ENCODE measurements at regions not wholly inside any gene's neighbourhood (a gene's known extent, or its start where the extent isn't known, plus 50 kb on each side); places are given as distances from the start of the nearest gene placed in this dataset.

DNA sequence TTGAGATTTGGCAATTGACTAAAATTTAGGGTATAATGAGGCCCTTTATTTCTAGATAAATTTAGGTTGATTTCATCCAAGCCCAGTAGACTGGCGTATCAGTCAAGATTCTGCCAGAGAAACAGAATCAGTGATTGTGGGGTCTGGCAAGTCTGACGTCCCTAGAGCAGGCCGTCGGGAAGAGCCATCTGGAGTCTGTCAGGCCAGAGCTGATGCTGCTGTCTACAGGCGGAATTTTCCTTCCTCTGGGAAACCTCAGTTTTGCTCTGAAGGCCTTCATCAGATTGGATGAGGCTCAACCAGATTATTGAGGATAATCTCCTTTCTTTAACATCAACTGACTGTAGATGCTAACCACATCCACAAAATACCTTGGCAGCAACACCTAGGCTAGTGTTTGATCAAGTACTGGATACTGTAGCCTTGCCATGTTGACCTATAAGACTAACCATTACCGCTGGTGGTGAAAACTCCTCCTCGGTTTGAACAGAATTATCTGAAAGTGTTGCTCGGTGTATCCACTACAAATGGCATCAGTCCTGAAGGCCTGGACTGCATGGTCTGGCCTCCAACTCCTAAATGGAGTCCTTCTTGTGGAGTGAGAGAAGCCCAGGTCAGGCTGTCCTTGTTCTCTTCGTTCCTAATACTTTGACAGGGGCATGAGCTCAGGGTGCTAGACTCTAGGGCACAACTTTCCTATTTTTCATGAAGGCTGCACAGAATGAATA lies 83.2 kb upstream of the ANKH start:
- ChIA-PET POLR2A (no interaction called here), CTCF (interaction anchor here (2.0 kb wide), 1 partner anchor 49 kb away, joined by 9 read pairs; no protein-coding TSS in a partner anchor)
- Histone ChIP-seq H3K27ac (ENCODE audit: insufficient read depth, low read depth, low read length) (no peak overlapping the region), H3K27me3 (ENCODE audit: control insufficient read depth in 2 of 2, insufficient read depth in 2 of 2, low read length in 2 of 2) (peaks cover 0 to 5% of the 10 kb centered on the region in 2 experiments), H3K9me1 (replicated peaks; ENCODE audit: control insufficient read depth, extremely low read depth, insufficient read depth, low read length) (no peaks in the 10 kb centered on the region), H3K9me3 (replicated peaks; ENCODE audit: control insufficient read depth, insufficient read depth, low read length) (no peaks in the 10 kb centered on the region), H3K4me1 (ENCODE audit: control insufficient read depth, extremely low read depth, insufficient read depth, low read length) (no peaks in the 10 kb centered on the region), H3K4me3 (replicated peaks in 1 of 3; ENCODE audit: insufficient read depth in 1 of 3, low read depth in 1 of 3, low read length in 3 of 3) (no peak overlapping the region), H2AFZ (ENCODE audit: low read depth, low read length) (no peak overlapping the region), H3K79me2 (ENCODE audit: control insufficient read depth, insufficient read depth, low read length) (no peaks in the 10 kb centered on the region), H3K36me3 (ENCODE audit: control insufficient read depth in 2 of 2, extremely low read depth in 1 of 2, insufficient read depth in 2 of 2, low read length in 2 of 2) (no peaks in the 10 kb centered on the region), H3K9ac (replicated peaks; ENCODE audit: extremely low read depth, insufficient read depth, low read length) (no peak overlapping the region), H4K20me1 (replicated peaks; ENCODE audit: control insufficient read depth, extremely low read depth, insufficient read depth, low read length) (no peaks in the 10 kb centered on the region), H3K4me2 (ENCODE audit: insufficient read depth, low read length) (no peak overlapping the region)
- DNase-seq (ENCODE audit: low read depth, low spot score) (no peak), FAIRE-seq (no peak)
- BruUV-seq (replicated peaks), result no TSS peak
- dilution Hi-C loops (cut with MboI; ENCODE audit: extremely low pct_ligation_motif_present, low sequenced_read_pairs), result no loop called here
- no peak for TF ChIP-seq POLR2A (IDR thresholded peaks at IDR 0.05; ENCODE audit: low read depth, low read length)
- no peak for TF ChIP-seq JUN (IDR thresholded peaks at IDR 0.05; ENCODE audit: borderline replicate concordance, insufficient read depth, insufficient read length, low read depth)
- TF ChIP-seq GATA2 (IDR thresholded peaks at IDR 0.05; ENCODE audit: insufficient read depth, insufficient read length, low read depth, low read length), result no peak
- no peak for TF ChIP-seq POLR2AphosphoS5 (IDR thresholded peaks at IDR 0.05; ENCODE audit: insufficient read depth, low read depth, low read length)
- no peak for TF ChIP-seq CTCF (IDR thresholded peaks at IDR 0.05; ENCODE audit: extremely low read depth in 1 of 2, insufficient read depth in 1 of 2, low read depth in 1 of 2, low read length in 2 of 2)
- TF ChIP-seq, protein P1, sequence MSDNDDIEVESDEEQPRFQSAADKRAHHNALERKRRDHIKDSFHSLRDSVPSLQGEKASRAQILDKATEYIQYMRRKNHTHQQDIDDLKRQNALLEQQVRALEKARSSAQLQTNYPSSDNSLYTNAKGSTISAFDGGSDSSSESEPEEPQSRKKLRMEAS (IDR thresholded peaks at IDR 0.05; ENCODE audit: insufficient read depth, insufficient read length), result no peak
- no peak for TF ChIP-seq FOS (IDR thresholded peaks at IDR 0.05; ENCODE audit: borderline replicate concordance, insufficient read depth, low read length)
- TF ChIP-seq MYC (IDR thresholded peaks at IDR 0.05; ENCODE audit: low read depth, low read length), result no peak
- TF ChIP-seq EZH2 (IDR thresholded peaks at IDR 0.05; ENCODE audit: borderline replicate concordance, low read depth, low read length, severe bottlenecking), result no peak
- intact Hi-C loops (cut with micrococcal nuclease), result no loop called here

All from endothelial cell of umbilical vein (primary cell).